ENCODE measurements at regions not wholly inside any gene's neighbourhood (a gene's known extent, or its start where the extent isn't known, plus 50 kb on each side); places are given as distances from the start of the nearest gene placed in this dataset.

- H3K9me3 Mint-ChIP-seq (ENCODE audit: low read depth): no peaks in the 10 kb centered on the region
- H3K4me3 Mint-ChIP-seq (ENCODE audit: unreplicated experiment): no peak overlapping the region
- no peak for TF ChIP-seq CTCF (IDR thresholded peaks at IDR 0.05)
- H3K36me3 Mint-ChIP-seq (ENCODE audit: low read depth): no peaks in the 10 kb centered on the region
- H3K4me1 Mint-ChIP-seq (ENCODE audit: low read depth): peaks cover 3% of the 10 kb centered on the region
- no peaks in the 10 kb centered on the region for H3K27me3 Mint-ChIP-seq (ENCODE audit: low read depth)
- DNase-seq (ENCODE audit: low spot score): no peak
- H3K27ac Mint-ChIP-seq (ENCODE audit: unreplicated experiment): no peak overlapping the region
Measured at GRCh38 chr1:187655104-187655503, 826.4 kb downstream of the PLA2G4A start.

GRCh38 chr1:187665483-187665882 lies 836.7 kb downstream of the PLA2G4A start:
- H3K4me1 Mint-ChIP-seq (ENCODE audit: low read depth): no peaks in the 10 kb centered on the region
- no peak for DNase-seq (ENCODE audit: low spot score)
- H3K36me3 Mint-ChIP-seq (ENCODE audit: low read depth): no peaks in the 10 kb centered on the region
- peaks cover 13% of the 10 kb centered on the region for H3K27me3 Mint-ChIP-seq (ENCODE audit: low read depth)
- no peak overlapping the region for H3K4me3 Mint-ChIP-seq (ENCODE audit: unreplicated experiment)
- no peak overlapping the region for H3K27ac Mint-ChIP-seq (ENCODE audit: unreplicated experiment)
- no peaks in the 10 kb centered on the region for H3K9me3 Mint-ChIP-seq (ENCODE audit: low read depth)
- TF ChIP-seq CTCF (IDR thresholded peaks at IDR 0.05): no peak

GRCh38 chr1:187680823-187681222 lies 852.1 kb downstream of the PLA2G4A start:
- no peaks in the 10 kb centered on the region for H3K9me3 Mint-ChIP-seq (ENCODE audit: low read depth)
- H3K4me1 Mint-ChIP-seq (ENCODE audit: low read depth): peaks cover 36% of the 10 kb centered on the region
- DNase-seq (ENCODE audit: low spot score): no peak
- no peak for TF ChIP-seq CTCF (IDR thresholded peaks at IDR 0.05)
- H3K36me3 Mint-ChIP-seq (ENCODE audit: low read depth): no peaks in the 10 kb centered on the region
- peak overlapping the region; percentile 88 for H3K27ac Mint-ChIP-seq (ENCODE audit: unreplicated experiment)
- H3K27me3 Mint-ChIP-seq (ENCODE audit: low read depth): no peaks in the 10 kb centered on the region
- no peak overlapping the region for H3K4me3 Mint-ChIP-seq (ENCODE audit: unreplicated experiment)

- H3K9me3 Mint-ChIP-seq (ENCODE audit: low read depth): no peaks in the 10 kb centered on the region
- H3K27ac Mint-ChIP-seq (ENCODE audit: unreplicated experiment): no peak overlapping the region
- no peaks in the 10 kb centered on the region for H3K36me3 Mint-ChIP-seq (ENCODE audit: low read depth)
- no peak for DNase-seq (ENCODE audit: low spot score)
- TF ChIP-seq CTCF (IDR thresholded peaks at IDR 0.05): no peak
- peaks cover 36% of the 10 kb centered on the region for H3K4me1 Mint-ChIP-seq (ENCODE audit: low read depth)
- no peaks in the 10 kb centered on the region for H3K27me3 Mint-ChIP-seq (ENCODE audit: low read depth)
- H3K4me3 Mint-ChIP-seq (ENCODE audit: unreplicated experiment): no peak overlapping the region
Measured at GRCh38 chr1:187682112-187682511, 853.4 kb downstream of the PLA2G4A start.

- no peak overlapping the region for H3K4me3 Mint-ChIP-seq (ENCODE audit: unreplicated experiment)
- H3K9me3 Mint-ChIP-seq (ENCODE audit: low read depth): no peaks in the 10 kb centered on the region
- no peak for TF ChIP-seq CTCF (IDR thresholded peaks at IDR 0.05)
- peaks cover 54% of the 10 kb centered on the region for H3K4me1 Mint-ChIP-seq (ENCODE audit: low read depth)
- peak overlapping the region; percentile 28 for H3K27ac Mint-ChIP-seq (ENCODE audit: unreplicated experiment)
- DNase-seq (ENCODE audit: low spot score): no peak
- H3K27me3 Mint-ChIP-seq (ENCODE audit: low read depth): no peaks in the 10 kb centered on the region
- no peaks in the 10 kb centered on the region for H3K36me3 Mint-ChIP-seq (ENCODE audit: low read depth)
Measured at GRCh38 chr1:187685333-187685732, 856.6 kb downstream of the PLA2G4A start.

Data from chondrocyte (in vitro differentiated cells).